Astrocyte (in vitro differentiated cells and primary cell): ENCODE measurements at regions not wholly inside any gene's neighbourhood (a gene's known extent, or its start where the extent isn't known, plus 50 kb on each side); places are given as distances from the start of the nearest gene placed in this dataset.

Experiments
- DNase-seq: peaks from one replicate; pipeline ENCODE4 v3.0.0-alpha.2; 2010; ENCODE audit warnings: low read depth
- FAIRE-seq: peaks from 2 replicates; lab custom pipeline; 2011; peaks lifted over from hg19 to GRCh38; lab: Jason Lieb, UNC
- H2AFZ ChIP-seq: 2 replicates; pipeline ENCODE4 v1.6.0; 2012; ENCODE audit warnings: low read depth, low read length, inconsistent platforms
- H3K27ac ChIP-seq: 2 replicates; pipeline ENCODE4 v1.5.1; 2011; ENCODE audit warnings: low read depth, low read length, inconsistent platforms
- H3K27me3 ChIP-seq: 2 replicates; pipeline ENCODE4 v1.6.0; 2011; ENCODE audit warnings: low read length, inconsistent platforms; ENCODE audit not compliant: insufficient read depth
- H3K36me3 ChIP-seq: 2 replicates; pipeline ENCODE4 v1.5.1; 2011; ENCODE audit warnings: low read length, inconsistent platforms; ENCODE audit not compliant: insufficient read depth
- H3K4me1 ChIP-seq: 2 replicates; pipeline ENCODE4 v1.5.1; 2011; ENCODE audit warnings: low read length, inconsistent platforms; ENCODE audit not compliant: insufficient read depth
- H3K4me2 ChIP-seq: 2 replicates; pipeline ENCODE4 v1.6.0; 2012; ENCODE audit warnings: low read length, inconsistent platforms
- H3K4me3 ChIP-seq: 2 replicates; pipeline ENCODE4 v1.5.1; 2011; ENCODE audit warnings: low read depth, mild to moderate bottlenecking, low read length, inconsistent platforms; ENCODE audit not compliant: insufficient read depth
- H3K79me2 ChIP-seq: 2 replicates; pipeline ENCODE4 v1.6.0; 2012; ENCODE audit warnings: mild to moderate bottlenecking, low read length, inconsistent platforms; ENCODE audit not compliant: insufficient read depth
- H3K9ac ChIP-seq: 2 replicates; pipeline ENCODE4 v1.6.0; 2012; ENCODE audit warnings: mild to moderate bottlenecking, low read length, inconsistent platforms
- H3K9me3 ChIP-seq: 2 replicates; pipeline ENCODE4 v1.5.1; 2012; ENCODE audit warnings: low read depth, mild to moderate bottlenecking, low read length, inconsistent platforms; ENCODE audit not compliant: insufficient read depth
- H4K20me1 ChIP-seq: 2 replicates; pipeline ENCODE4 v1.6.0; 2012; ENCODE audit warnings: low read length, inconsistent platforms; ENCODE audit not compliant: insufficient read depth
- H3K27ac Mint-ChIP-seq: one replicate; pipeline ENCODE4 v1.8.0; 2021; ENCODE audit warnings: mild to moderate bottlenecking, mixed read lengths; ENCODE audit not compliant: unreplicated experiment
- H3K27me3 Mint-ChIP-seq: one replicate; pipeline ENCODE4 v1.8.0; 2021; ENCODE audit warnings: low read depth, mixed read lengths; ENCODE audit not compliant: unreplicated experiment
- H3K36me3 Mint-ChIP-seq: one replicate; pipeline ENCODE4 v1.8.0; 2021; ENCODE audit warnings: low read depth, mixed read lengths; ENCODE audit not compliant: unreplicated experiment
- H3K4me1 Mint-ChIP-seq: one replicate; pipeline ENCODE4 v1.8.0; 2021; ENCODE audit warnings: low read depth, mixed read lengths; ENCODE audit not compliant: unreplicated experiment
- H3K4me3 Mint-ChIP-seq: one replicate; pipeline ENCODE4 v1.8.0; 2021; ENCODE audit warnings: mild to moderate bottlenecking, moderate library complexity, mixed read lengths; ENCODE audit not compliant: unreplicated experiment
- H3K9me3 Mint-ChIP-seq: one replicate; pipeline ENCODE4 v1.8.0; 2021; ENCODE audit warnings: mild to moderate bottlenecking, mixed read lengths; ENCODE audit not compliant: unreplicated experiment
- EZH2 ChIP-seq: IDR thresholded peaks from 2 replicates; pipeline ENCODE4 v1.6.1; 2012; ENCODE audit warnings: mild to moderate bottlenecking, low read length, inconsistent platforms; ENCODE audit not compliant: insufficient read depth
- TF ChIP-seq, protein P1 (sequence below): IDR thresholded peaks from 2 replicates; pipeline ENCODE4 v1.5.1; 2011; ENCODE audit warnings: low read depth, mild to moderate bottlenecking, inconsistent platforms, low read length, moderate library complexity; ENCODE audit not compliant: insufficient read depth

GRCh38 chr4:138759554-138759902 lies 256.1 kb upstream of the NOCT start:
- H3K9ac ChIP-seq = no peak overlapping the region
- TF ChIP-seq, protein P1, sequence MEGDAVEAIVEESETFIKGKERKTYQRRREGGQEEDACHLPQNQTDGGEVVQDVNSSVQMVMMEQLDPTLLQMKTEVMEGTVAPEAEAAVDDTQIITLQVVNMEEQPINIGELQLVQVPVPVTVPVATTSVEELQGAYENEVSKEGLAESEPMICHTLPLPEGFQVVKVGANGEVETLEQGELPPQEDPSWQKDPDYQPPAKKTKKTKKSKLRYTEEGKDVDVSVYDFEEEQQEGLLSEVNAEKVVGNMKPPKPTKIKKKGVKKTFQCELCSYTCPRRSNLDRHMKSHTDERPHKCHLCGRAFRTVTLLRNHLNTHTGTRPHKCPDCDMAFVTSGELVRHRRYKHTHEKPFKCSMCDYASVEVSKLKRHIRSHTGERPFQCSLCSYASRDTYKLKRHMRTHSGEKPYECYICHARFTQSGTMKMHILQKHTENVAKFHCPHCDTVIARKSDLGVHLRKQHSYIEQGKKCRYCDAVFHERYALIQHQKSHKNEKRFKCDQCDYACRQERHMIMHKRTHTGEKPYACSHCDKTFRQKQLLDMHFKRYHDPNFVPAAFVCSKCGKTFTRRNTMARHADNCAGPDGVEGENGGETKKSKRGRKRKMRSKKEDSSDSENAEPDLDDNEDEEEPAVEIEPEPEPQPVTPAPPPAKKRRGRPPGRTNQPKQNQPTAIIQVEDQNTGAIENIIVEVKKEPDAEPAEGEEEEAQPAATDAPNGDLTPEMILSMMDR = no peak
- no peak for TF ChIP-seq EZH2
- no peaks in the 10 kb centered on the region for H3K9me3 Mint-ChIP-seq
- H3K4me1 Mint-ChIP-seq = no peaks in the 10 kb centered on the region
- no peak overlapping the region for H3K4me3 ChIP-seq
- no peaks in the 10 kb centered on the region for H3K36me3 Mint-ChIP-seq
- H3K36me3 ChIP-seq = no peaks in the 10 kb centered on the region
- no peak for FAIRE-seq
- no peak overlapping the region for H3K27ac ChIP-seq
- no peak overlapping the region for H2AFZ ChIP-seq
- no peaks in the 10 kb centered on the region for H3K79me2 ChIP-seq
- no peak overlapping the region for H3K4me3 Mint-ChIP-seq
- H3K4me2 ChIP-seq = no peak overlapping the region
- H4K20me1 ChIP-seq = no peaks in the 10 kb centered on the region
- no peaks in the 10 kb centered on the region for H3K27me3 ChIP-seq
- DNase-seq = no peak
- H3K9me3 ChIP-seq = no peaks in the 10 kb centered on the region
- H3K27me3 Mint-ChIP-seq = peaks cover 3% of the 10 kb centered on the region
- H3K4me1 ChIP-seq = no peaks in the 10 kb centered on the region
- no peak overlapping the region for H3K27ac Mint-ChIP-seq

DNA sequence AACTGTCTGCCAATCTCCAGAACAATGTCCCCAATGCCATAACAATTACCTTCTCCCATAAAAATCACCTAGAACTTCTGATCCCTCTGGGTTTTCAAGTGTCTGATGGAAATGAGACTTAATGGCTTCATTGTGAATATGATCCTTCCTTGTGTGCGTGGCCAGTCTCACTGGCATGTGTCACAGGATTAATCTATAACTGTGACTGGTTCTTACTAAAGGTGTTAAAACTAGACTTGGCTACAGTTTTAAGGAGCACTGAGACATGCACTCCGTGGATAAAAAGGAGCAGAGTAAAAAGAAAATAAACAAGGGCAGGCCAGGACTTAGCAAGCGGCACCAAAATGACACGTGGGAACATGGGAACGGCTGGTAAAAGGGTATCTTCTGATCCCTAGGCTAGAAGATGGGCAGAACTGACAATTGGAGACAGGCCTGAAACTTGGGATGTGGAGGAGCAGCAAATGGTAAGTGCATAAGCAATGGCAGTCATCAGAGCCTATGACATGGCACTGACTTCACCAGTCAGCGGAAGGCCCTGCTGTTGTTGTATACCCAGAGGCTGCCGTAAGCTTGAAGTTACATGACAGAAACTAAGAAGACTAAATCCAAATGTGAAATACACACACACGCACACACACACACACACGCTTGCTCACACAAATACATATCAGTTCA lies 256.6 kb upstream of the NOCT start:
- Mint-ChIP-seq H3K36me3 (no peaks in the 10 kb centered on the region), H3K27ac (no peak overlapping the region), H3K27me3 (peaks cover 1% of the 10 kb centered on the region), H3K4me1 (no peaks in the 10 kb centered on the region), H3K9me3 (no peaks in the 10 kb centered on the region), H3K4me3 (no peak overlapping the region)
- Histone ChIP-seq H3K79me2 (no peaks in the 10 kb centered on the region), H3K4me2 (no peak overlapping the region), H3K9me3 (no peaks in the 10 kb centered on the region), H3K27me3 (no peaks in the 10 kb centered on the region), H3K4me3 (no peak overlapping the region), H2AFZ (no peak overlapping the region), H4K20me1 (no peaks in the 10 kb centered on the region), H3K4me1 (no peaks in the 10 kb centered on the region), H3K36me3 (no peaks in the 10 kb centered on the region), H3K9ac (no peak overlapping the region), H3K27ac (no peak overlapping the region)
- DNase-seq (no peak), FAIRE-seq (no peak)
- TF ChIP-seq, protein P1 = no peak

DNA sequence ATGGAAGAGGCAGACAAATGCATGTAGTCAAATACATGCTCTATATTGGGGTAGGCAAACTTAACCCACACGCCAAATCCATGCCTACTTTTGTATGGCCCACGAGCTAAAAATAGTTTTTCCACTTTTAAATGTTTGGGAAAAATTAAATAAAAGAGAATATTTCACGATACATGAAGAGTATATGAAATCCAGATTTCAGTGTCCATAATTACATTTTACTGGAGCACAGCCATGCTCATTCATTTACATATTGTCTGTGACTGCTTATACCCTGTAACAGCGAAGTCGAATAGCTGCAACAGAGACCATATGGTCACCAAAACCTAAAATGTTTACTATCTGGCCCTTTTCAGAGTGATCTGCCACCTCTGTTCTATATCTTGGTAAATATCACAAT lies 257.4 kb upstream of the NOCT start:
- no peaks in the 10 kb centered on the region for H3K9me3 Mint-ChIP-seq
- FAIRE-seq = no peak
- H3K4me1 ChIP-seq = no peaks in the 10 kb centered on the region
- TF ChIP-seq, protein P1 = no peak
- no peak overlapping the region for H3K4me3 Mint-ChIP-seq
- no peaks in the 10 kb centered on the region for H3K36me3 ChIP-seq
- no peak overlapping the region for H3K4me2 ChIP-seq
- H3K9ac ChIP-seq = no peak overlapping the region
- H3K27me3 ChIP-seq = no peaks in the 10 kb centered on the region
- H3K27ac ChIP-seq = no peak overlapping the region
- H3K27me3 Mint-ChIP-seq = peaks cover 1% of the 10 kb centered on the region
- H4K20me1 ChIP-seq = no peaks in the 10 kb centered on the region
- H3K79me2 ChIP-seq = no peaks in the 10 kb centered on the region
- no peak overlapping the region for H3K27ac Mint-ChIP-seq
- H2AFZ ChIP-seq = no peak overlapping the region
- H3K9me3 ChIP-seq = no peaks in the 10 kb centered on the region
- no peaks in the 10 kb centered on the region for H3K4me1 Mint-ChIP-seq
- DNase-seq = no peak
- no peak overlapping the region for H3K4me3 ChIP-seq
- no peaks in the 10 kb centered on the region for H3K36me3 Mint-ChIP-seq
